ENCODE measurements at regions not wholly inside any gene's neighbourhood (a gene's known extent, or its start where the extent isn't known, plus 50 kb on each side); places are given as distances from the start of the nearest gene placed in this dataset.
"Not testable (repeated sequence)": the region's sequence is repeated elsewhere in the genome, so short reads cannot be mapped to it uniquely, and the experiment has no call there.

DNA sequence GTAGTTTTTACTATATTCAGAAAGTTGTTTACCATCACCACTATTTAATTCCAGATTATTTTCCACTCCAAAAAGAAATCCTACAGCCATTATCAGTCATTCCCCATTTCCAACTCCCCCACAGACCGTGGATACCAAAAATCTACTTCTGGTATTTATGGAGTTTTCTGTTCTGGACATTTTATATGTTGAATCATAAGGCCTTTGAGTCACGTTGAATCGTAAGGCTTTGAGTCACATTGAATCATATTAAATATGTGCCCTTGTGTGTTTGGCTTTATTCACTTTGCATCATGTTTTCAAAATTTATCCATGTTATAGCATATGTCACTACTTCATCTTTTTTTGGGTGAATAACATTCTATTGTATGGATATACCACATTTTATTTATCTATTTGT is 454.1 kb upstream of the NUDT12 start:
- Mint-ChIP-seq H3K27me3 (ENCODE audit: low read depth) (no peaks in the 10 kb centered on the region), H3K4me1 (ENCODE audit: low read depth) (no peaks in the 10 kb centered on the region), H3K9me3 (peaks cover 22% of the 10 kb centered on the region), H3K4me3 (no peak overlapping the region), H3K36me3 (ENCODE audit: insufficient read depth) (no peaks in the 10 kb centered on the region)
- ATAC-seq: no peak
- DNase-seq: no peak

DNA sequence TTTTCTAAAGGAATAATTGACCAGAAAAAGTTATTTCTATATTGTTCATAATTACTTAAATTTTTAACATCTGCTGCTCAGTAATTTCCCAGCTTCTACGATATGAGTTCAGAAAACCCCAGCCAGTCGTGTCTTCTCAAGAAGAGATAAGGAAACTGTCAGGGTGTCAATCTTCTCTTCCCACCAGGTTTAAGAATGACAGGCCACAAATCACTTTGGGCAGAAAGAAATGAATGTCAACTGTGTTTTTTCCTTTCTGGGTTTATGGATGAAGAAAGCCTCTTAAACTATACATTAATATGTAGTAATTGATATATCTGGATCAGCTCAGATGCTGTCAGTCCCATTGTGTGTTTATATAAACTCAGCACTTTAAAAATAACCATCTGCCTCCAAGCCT is 453.2 kb upstream of the NUDT12 start:
- no peak overlapping the region for H3K4me3 Mint-ChIP-seq
- H3K27me3 Mint-ChIP-seq (ENCODE audit: low read depth): no peaks in the 10 kb centered on the region
- H3K36me3 Mint-ChIP-seq (ENCODE audit: insufficient read depth): no peaks in the 10 kb centered on the region
- no peaks in the 10 kb centered on the region for H3K4me1 Mint-ChIP-seq (ENCODE audit: low read depth)
- ATAC-seq (no peak), DNase-seq (no peak)
- H3K9me3 Mint-ChIP-seq: peaks cover 22% of the 10 kb centered on the region

DNA sequence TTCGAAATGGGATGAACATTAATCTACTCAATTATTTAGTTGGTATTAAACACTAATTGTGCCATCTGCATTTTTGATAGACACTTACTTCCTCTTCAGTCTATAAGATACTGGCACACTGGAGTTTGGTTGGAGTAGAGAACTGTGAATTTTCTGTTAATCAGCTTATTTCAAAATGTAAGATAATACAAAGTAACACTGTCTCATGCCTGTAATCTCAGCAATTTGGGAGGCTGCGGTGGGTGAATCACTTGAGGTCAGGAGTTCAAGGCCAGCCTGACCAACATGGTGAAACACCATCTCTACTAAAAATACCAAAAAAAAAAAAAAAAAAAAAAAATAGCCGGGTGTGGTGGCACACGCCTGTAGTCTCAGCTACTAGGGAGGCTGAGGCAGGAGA is 440.2 kb upstream of the NUDT12 start:
- not testable (repeated sequence) for ATAC-seq

DNA sequence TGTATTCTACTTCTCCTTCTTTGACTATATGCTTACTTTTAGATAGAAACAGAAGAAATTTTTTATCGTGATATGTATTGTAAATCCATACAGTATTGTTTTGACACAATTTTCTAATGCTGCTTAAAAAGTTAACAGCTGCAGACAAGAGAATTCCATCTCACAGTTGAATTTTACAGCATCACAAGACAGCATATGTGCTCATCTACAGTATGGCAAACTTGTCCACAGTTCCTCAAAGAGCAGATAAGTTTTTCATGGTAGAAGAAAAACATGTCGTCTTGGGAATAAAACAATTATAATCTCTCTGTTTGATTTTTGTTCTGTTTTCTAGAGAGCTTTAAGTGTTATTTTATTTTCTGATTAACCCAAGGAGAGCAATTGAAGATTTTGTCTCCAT is 438.5 kb upstream of the NUDT12 start:
- DNase-seq (no peak), ATAC-seq (no peak)
- H3K4me1 Mint-ChIP-seq (ENCODE audit: low read depth): no peaks in the 10 kb centered on the region
- H3K9me3 Mint-ChIP-seq: peaks cover 5% of the 10 kb centered on the region
- no peaks in the 10 kb centered on the region for H3K27me3 Mint-ChIP-seq (ENCODE audit: low read depth)
- H3K36me3 Mint-ChIP-seq (ENCODE audit: insufficient read depth): no peaks in the 10 kb centered on the region
- no peak overlapping the region for H3K4me3 Mint-ChIP-seq

More for the DNA sequence above, 440.2 kb upstream of the NUDT12 start:
- not testable (repeated sequence) for DNase-seq; H3K27me3 Mint-ChIP-seq (ENCODE audit: low read depth); H3K9me3 Mint-ChIP-seq; H3K4me1 Mint-ChIP-seq (ENCODE audit: low read depth); H3K36me3 Mint-ChIP-seq (ENCODE audit: insufficient read depth); H3K4me3 Mint-ChIP-seq

DNA sequence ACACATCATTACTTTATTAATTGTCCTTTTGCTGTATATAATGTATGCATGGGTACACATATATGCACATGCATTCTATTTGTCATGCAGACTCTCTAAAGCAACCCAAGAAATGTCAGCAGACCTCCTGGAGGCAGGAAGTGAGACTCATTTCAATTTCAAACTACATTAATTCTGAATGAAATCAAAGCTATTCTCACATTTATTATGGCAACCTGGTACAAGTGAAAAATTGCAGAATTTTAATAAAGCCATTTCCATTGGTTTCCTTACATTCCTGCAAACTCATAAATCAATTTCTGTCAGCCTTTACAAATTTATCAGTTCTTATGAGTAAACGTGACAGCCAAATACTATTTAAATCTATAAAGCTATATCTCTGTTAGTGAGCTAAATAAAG is 430.4 kb upstream of the NUDT12 start:
- no peak overlapping the region for H3K4me3 Mint-ChIP-seq
- no peak for ATAC-seq
- H3K36me3 Mint-ChIP-seq (ENCODE audit: insufficient read depth): no peaks in the 10 kb centered on the region
- no peaks in the 10 kb centered on the region for H3K27me3 Mint-ChIP-seq (ENCODE audit: low read depth)
- H3K9me3 Mint-ChIP-seq: peaks cover 9% of the 10 kb centered on the region
- DNase-seq: no peak
- no peaks in the 10 kb centered on the region for H3K4me1 Mint-ChIP-seq (ENCODE audit: low read depth)

DNA sequence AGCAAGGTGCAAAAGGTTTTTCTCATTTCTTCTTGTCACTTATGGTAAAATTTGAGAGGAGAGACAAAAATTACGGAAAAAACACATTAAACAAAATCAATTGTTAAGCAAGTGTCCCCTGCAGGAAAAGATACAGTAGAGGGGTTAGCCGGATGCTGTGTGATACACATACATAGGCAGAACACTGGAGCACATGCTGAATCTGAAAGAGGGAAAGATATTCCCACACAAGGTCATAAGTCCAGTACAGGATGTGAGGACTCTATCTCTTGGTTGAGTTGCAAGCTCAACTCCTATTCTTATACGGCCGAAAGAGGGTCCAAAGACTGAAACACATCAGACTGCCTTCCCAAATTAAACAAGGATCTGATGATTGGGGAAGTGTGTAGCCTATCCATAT is 427.5 kb upstream of the NUDT12 start:
- H3K4me1 Mint-ChIP-seq (ENCODE audit: low read depth): no peaks in the 10 kb centered on the region
- no peak for ATAC-seq

DNA sequence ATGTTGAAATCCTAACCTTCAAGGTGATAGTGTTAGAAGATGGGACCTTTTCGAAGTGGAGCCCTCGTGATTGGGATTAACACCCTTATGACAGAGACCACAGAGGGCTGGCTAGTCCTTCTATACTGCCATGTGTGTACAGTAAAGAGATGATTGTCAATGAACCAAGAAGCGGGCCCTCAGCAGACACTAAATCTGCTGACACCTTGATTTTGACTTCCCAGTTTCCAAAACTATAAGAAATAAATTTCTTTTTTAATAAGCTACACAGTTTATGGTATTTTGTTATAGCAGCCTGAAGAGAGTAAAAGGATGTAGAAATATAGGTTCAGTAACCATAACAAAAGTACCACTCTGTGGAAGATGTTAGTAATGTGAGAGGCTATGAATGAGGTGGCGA is 419.0 kb upstream of the NUDT12 start:
- Mint-ChIP-seq H3K4me1 (ENCODE audit: low read depth) (no peaks in the 10 kb centered on the region), H3K36me3 (ENCODE audit: insufficient read depth) (no peaks in the 10 kb centered on the region), H3K9me3 (peaks cover 10% of the 10 kb centered on the region), H3K4me3 (no peak overlapping the region), H3K27me3 (ENCODE audit: low read depth) (no peaks in the 10 kb centered on the region)
- DNase-seq (no peak), ATAC-seq (no peak)

More for the DNA sequence above, 427.5 kb upstream of the NUDT12 start:
- no peak overlapping the region for H3K4me3 Mint-ChIP-seq
- no peak for DNase-seq
- no peaks in the 10 kb centered on the region for H3K27me3 Mint-ChIP-seq (ENCODE audit: low read depth)
- H3K36me3 Mint-ChIP-seq (ENCODE audit: insufficient read depth): no peaks in the 10 kb centered on the region
- peaks cover 4% of the 10 kb centered on the region for H3K9me3 Mint-ChIP-seq

DNA sequence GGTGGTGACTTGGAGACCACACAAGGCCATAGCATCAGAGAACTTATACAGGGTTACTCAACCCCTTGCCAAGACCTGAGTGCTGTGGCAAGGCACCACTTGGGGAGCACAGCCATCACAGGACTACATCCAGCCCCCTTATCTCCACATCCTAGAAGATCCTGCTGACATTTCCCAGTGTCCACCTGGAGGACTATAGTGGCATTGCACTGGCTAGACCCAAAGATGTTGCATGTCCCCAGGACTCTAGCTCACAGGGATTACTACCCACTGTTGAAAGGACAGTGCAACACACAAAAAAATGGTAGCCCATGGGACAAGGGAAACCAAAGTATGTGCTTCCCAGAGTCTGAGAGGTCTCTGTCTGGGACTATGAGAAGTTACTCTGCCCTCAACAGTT is 411.1 kb upstream of the NUDT12 start:
- DNase-seq (no peak), ATAC-seq (no peak)
- peaks cover 21% of the 10 kb centered on the region for H3K9me3 Mint-ChIP-seq
- H3K27me3 Mint-ChIP-seq (ENCODE audit: low read depth): no peaks in the 10 kb centered on the region
- no peak overlapping the region for H3K4me3 Mint-ChIP-seq
- no peaks in the 10 kb centered on the region for H3K36me3 Mint-ChIP-seq (ENCODE audit: insufficient read depth)
- no peaks in the 10 kb centered on the region for H3K4me1 Mint-ChIP-seq (ENCODE audit: low read depth)

DNA sequence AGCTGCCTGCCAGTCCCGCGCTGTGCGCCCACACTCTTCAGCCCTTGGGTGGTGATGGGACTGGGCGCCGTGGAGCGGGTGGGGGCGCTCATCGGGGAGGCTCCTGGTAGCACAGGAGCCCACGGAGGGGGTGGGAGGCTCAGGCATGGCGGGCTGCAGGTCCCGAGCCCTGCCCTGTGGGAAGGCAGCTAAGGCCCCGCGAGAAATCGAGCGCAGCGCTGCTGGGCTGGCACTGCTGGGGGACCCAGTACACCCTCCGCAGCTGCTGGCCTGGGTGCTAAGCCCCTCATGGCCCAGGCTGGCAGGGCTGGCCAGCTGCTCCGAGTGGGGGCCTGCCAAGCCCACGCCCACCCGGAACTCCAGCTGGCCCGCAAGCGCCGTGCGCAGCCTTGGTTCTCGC is 403.7 kb upstream of the NUDT12 start:
- not testable (repeated sequence) for H3K4me1 Mint-ChIP-seq (ENCODE audit: low read depth); H3K27me3 Mint-ChIP-seq (ENCODE audit: low read depth); DNase-seq; ATAC-seq; H3K4me3 Mint-ChIP-seq; H3K36me3 Mint-ChIP-seq (ENCODE audit: insufficient read depth)
- peaks cover 24% of the 10 kb centered on the region for H3K9me3 Mint-ChIP-seq

DNA sequence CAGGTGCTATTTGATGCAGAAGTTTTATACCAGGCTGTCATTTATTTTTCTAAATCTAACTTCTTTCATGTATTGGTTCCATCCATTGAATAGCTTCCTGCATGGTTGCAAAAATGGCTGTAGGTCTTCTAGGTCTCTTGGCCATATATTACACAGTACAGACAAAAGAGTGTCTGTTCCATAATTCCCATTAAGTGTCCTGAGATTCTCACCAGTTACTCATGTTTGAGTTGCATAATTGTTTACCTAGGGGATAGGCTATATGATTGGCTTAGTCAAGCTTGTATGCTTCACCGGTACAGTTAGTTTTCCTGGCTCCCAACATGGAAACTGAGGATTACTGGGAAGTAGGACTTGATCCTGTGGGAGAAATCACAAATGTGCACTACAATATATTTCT is 399.4 kb upstream of the NUDT12 start:
- ATAC-seq (no peak), DNase-seq (no peak)
- H3K9me3 Mint-ChIP-seq: peaks cover 10% of the 10 kb centered on the region
- H3K36me3 Mint-ChIP-seq (ENCODE audit: insufficient read depth): no peaks in the 10 kb centered on the region
- H3K4me1 Mint-ChIP-seq (ENCODE audit: low read depth): no peaks in the 10 kb centered on the region
- no peak overlapping the region for H3K4me3 Mint-ChIP-seq
- H3K27me3 Mint-ChIP-seq (ENCODE audit: low read depth): no peaks in the 10 kb centered on the region

DNA sequence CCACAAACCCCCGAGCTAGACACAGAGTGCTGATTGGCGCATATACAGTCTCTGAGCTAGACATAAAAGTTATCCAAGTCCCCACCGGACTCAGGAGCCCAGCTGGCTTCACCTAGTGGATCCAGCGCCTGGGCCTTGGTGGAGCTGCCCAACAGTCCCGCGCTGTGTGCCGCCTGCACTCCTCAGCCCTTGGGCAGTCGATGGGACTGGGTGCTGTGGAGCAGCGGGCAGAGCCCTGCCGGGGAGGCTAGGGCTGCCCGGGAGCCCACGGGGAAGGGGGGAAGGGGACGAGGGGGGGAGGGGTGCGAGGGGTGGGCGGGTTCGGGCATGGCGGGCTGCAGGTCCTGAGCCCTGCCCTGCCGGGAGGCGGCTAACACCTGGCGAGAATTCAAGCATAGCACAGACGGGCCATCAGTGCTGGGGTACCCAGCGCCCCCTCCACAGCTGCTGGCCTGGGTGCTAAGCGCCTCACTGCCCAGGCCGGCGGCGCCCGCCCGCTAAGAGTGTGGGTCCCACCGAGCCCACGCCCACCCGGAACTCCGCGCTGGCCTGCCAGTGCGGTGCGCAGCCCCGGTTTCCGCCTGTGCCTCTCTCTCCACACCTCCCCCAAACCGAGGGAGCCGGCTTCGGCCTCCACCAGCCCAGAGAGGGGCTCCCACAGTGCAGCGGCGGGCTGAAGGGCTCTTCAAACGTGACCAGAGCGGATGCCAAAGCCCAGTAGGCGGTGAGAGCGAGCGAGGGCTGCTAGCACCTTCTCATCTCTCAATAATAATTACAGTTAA is 391.2 kb upstream of the NUDT12 start:
- H3K36me3 Mint-ChIP-seq (ENCODE audit: insufficient read depth): no peaks in the 10 kb centered on the region
- no peak for ATAC-seq
- H3K4me1 Mint-ChIP-seq (ENCODE audit: low read depth): no peaks in the 10 kb centered on the region
- peaks cover 4% of the 10 kb centered on the region for H3K9me3 Mint-ChIP-seq
- no peak overlapping the region for H3K4me3 Mint-ChIP-seq
- no peak for DNase-seq
- H3K27me3 Mint-ChIP-seq (ENCODE audit: low read depth): no peaks in the 10 kb centered on the region

DNA sequence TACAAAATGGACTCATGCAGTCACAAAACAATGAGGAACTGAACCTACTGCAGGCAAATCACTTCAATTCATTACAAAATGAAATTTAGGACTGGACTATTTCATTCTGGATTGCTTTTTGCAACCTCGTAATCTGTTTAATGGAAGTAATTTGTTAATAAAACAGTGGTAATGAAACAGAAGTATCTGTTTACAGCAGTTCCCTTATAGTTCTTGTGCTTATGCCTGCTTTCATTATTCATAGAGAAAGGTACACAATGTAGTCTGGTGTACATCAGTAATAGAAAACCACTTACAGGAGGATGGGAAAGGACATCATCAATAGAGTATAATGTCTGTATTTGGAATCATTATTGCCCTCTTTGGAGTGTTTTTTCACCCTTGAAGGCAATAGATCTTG is 389.2 kb upstream of the NUDT12 start:
- no peak for DNase-seq
- no peaks in the 10 kb centered on the region for H3K4me1 Mint-ChIP-seq (ENCODE audit: low read depth)
- H3K4me3 Mint-ChIP-seq: no peak overlapping the region

DNA sequence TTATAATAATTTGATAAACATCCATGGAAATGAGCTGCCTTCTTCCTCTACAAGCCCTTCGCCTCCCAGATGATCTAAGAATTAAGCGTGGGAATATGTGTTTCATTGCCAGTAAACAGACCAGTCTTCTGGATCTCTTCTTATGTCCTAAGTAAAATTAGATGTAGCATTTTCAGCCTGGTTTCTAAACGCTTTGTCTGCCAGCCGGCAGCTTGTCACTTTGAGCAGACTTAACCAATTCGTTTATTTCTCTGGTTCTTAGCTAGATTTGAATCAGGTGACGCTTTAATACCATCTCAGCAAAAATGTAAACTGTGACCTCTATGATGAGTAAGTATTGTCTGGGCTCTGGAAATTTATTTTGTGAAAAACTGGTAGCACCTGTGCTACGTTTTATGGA is 380.6 kb upstream of the NUDT12 start:
- H3K27me3 Mint-ChIP-seq (ENCODE audit: low read depth): no peaks in the 10 kb centered on the region
- no peak for ATAC-seq
- H3K4me1 Mint-ChIP-seq (ENCODE audit: low read depth): no peaks in the 10 kb centered on the region
- no peaks in the 10 kb centered on the region for H3K36me3 Mint-ChIP-seq (ENCODE audit: insufficient read depth)
- H3K9me3 Mint-ChIP-seq: no peaks in the 10 kb centered on the region
- H3K4me3 Mint-ChIP-seq: no peak overlapping the region
- no peak for DNase-seq

More for the DNA sequence above, 389.2 kb upstream of the NUDT12 start:
- Mint-ChIP-seq H3K36me3 (ENCODE audit: insufficient read depth) (no peaks in the 10 kb centered on the region), H3K9me3 (peaks cover 4% of the 10 kb centered on the region), H3K27me3 (ENCODE audit: low read depth) (no peaks in the 10 kb centered on the region)
- ATAC-seq: no peak

DNA sequence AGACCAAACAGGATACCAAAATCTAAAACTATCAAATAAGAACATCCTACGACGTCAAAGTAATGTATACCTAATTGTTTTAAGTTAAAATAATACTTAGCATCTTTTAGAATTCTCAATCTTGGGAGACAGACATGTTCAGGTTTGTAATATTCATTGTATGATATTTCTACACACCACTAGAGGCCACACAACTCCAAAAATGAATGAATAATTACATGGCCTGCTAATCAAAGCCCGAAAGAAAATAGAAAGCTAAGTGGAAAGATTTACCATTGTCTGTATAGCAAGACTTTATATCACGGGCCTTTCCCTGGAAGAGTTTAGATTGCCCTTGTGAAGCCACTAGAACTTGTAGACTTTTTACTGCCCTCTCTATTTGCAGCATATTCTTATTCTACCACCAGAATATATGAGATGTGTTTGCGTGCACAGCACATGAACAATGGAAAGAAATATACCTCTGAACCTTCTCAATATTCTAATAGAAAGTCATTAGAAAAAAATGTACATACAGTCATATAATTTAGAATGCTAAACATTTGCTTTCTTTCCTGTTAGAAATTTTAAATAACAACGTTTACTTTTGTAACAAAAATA is 380.1 kb upstream of the NUDT12 start:
- no peaks in the 10 kb centered on the region for H3K36me3 Mint-ChIP-seq (ENCODE audit: insufficient read depth)
- H3K27me3 Mint-ChIP-seq (ENCODE audit: low read depth): no peaks in the 10 kb centered on the region
- no peak overlapping the region for H3K4me3 Mint-ChIP-seq
- no peaks in the 10 kb centered on the region for H3K9me3 Mint-ChIP-seq
- ATAC-seq: no peak
- no peaks in the 10 kb centered on the region for H3K4me1 Mint-ChIP-seq (ENCODE audit: low read depth)
- DNase-seq: no peak

DNA sequence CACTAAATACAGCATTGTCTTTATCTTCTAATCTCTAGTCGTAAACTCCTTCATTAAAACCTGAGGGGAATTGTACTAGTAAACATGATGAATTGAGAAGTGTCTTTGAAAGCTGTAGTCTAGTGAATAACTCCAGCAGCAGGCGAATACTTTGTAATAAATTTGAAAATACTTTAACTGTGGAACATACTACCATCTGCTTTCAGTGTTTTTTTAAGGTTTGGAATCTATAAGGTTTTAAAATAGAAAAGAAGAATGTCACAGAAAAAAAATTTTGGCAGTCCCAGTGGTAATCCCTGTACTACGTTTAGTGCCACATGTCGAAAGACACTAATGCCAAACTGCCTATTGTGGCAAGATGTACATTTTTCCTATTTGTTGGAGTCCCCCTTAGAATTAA is 379.0 kb upstream of the NUDT12 start:
- no peaks in the 10 kb centered on the region for H3K4me1 Mint-ChIP-seq (ENCODE audit: low read depth)
- DNase-seq: no peak
- no peaks in the 10 kb centered on the region for H3K27me3 Mint-ChIP-seq (ENCODE audit: low read depth)

More for the DNA sequence above, 379.0 kb upstream of the NUDT12 start:
- H3K9me3 Mint-ChIP-seq: no peaks in the 10 kb centered on the region
- H3K4me3 Mint-ChIP-seq: no peak overlapping the region
- H3K36me3 Mint-ChIP-seq (ENCODE audit: insufficient read depth): no peaks in the 10 kb centered on the region
- no peak for ATAC-seq
